ENCODE measurements at regions not wholly inside any gene's neighbourhood (a gene's known extent, or its start where the extent isn't known, plus 50 kb on each side); places are given as distances from the start of the nearest gene placed in this dataset.
"Not testable (repeated sequence)": the region's sequence is repeated elsewhere in the genome, so short reads cannot be mapped to it uniquely, and the experiment has no call there.

- DNase-seq (ENCODE audit: low read depth in 3 of 3) = no peak
Measured at GRCh38 chr20:39778431-39778830, 816.3 kb downstream of the DHX35 start.

DNA sequence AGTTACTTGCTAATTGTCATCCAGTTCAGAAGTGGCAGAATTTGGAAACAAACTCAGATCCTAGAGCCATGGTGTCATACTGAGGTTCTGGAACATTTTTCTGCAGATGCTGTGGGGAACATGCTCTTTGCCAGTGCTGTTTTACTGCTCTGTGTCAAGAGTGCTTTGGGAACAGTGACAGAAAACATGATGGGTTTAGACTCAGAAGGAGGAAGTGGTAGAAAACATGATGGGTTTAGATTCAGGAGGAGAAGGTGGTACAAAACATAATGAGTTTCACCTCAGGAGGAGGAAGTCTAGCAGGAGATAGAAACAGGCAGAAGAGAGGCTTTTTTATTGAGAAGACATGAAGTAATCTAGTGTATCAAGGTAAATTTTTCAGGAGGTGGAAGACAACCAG is 815.5 kb downstream of the DHX35 start:
- no peak for DNase-seq (ENCODE audit: low read depth in 3 of 3)

DNA sequence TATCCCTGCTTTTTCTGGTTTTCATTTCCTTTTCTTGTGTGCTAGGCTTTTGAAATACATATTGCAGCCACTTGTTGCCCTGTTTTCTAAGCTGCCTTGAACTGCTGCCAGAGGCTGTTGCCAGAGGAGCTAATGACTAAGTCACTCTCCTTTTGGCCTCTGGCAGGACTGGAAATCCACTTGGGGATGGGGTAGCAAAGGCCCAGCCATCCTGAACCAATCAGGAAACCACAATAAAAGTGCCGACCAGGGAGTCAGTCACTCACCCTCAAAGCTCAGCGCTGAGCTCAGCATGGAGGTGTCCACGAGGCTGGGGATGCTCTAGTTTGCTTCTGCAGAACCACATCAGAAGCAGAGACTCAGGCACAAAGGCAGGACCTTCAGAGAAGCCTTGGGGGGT is 813.0 kb downstream of the DHX35 start:
- DNase-seq (ENCODE audit: low read depth in 3 of 3) = no peak

GRCh38 chr20:39773380-39774000 is 811.3 kb downstream of the DHX35 start:
- no peak for DNase-seq (ENCODE audit: low read depth in 3 of 3)

DNA sequence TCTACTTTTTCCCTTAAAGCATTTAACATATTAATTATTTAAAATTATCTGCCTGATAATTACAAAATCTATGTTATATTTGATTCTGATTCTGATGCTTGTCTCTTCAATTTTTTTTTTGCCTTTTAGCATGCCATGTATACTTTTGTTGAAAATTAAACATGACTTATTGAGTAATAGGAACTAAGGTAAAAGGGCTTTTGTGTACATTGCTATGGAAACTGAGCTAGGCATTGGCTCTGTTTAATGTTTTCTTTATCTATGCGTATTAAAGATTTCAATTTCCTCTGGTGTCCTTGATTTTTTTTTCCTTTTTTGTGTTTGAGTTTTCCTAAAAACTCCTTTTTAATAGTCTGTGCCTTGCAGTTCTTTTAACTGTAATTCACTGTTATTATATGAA is 805.2 kb downstream of the DHX35 start:
- DNase-seq (ENCODE audit: low read depth in 3 of 3) = no peak

GRCh38 chr20:39766333-39766732 is 804.2 kb downstream of the DHX35 start:
- DNase-seq (ENCODE audit: low read depth in 3 of 3) = no peak

- DNase-seq (ENCODE audit: low read depth in 3 of 3) = no peak
Measured at GRCh38 chr20:39762716-39763115, 800.6 kb downstream of the DHX35 start.

GRCh38 chr20:39758876-39759275 is 796.7 kb downstream of the DHX35 start:
- DNase-seq (ENCODE audit: low read depth in 3 of 3) = no peak

- no peak for DNase-seq (ENCODE audit: low read depth in 3 of 3)
Measured at GRCh38 chr20:39756828-39757227, 794.7 kb downstream of the DHX35 start.

- no peak for DNase-seq (ENCODE audit: low read depth in 3 of 3)
Measured at GRCh38 chr20:39756369-39756768, 794.2 kb downstream of the DHX35 start.

DNA sequence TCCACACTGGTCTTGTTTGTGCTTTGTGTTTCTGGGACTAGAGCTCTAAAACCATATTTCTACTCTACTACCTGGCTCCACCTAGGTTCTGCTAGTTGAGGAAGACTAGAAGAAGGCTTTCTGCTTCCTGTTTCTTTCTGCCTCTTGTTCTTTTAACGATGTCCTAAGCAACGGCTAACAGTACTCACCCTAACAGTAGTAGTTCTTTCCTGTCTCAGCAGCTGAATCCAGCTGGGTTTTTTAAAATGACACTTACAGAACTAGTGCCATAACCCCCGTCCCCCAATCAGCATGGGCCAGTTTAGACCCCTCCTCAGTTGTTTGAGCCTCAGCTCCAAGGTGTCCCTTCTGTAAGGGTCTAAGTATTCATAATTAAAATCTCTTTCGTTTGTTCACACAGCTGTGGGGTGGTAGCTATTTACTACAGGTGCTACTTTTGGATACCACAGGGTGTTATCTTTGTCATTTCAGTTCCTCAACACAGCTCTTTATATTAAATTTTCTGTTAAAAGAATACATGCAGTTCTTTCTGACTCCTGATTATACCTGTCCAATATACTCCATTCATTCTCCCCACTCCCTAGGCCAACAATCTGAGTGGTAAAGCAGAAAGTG is 790.2 kb downstream of the DHX35 start:
- no peak for DNase-seq (ENCODE audit: low read depth in 3 of 3)

- no peak for DNase-seq (ENCODE audit: low read depth in 3 of 3)
Measured at GRCh38 chr20:39751557-39752137, 789.5 kb downstream of the DHX35 start.

- DNase-seq (ENCODE audit: low read depth in 3 of 3) = no peak
Measured at GRCh38 chr20:39745380-39745779, 783.2 kb downstream of the DHX35 start.

DNA sequence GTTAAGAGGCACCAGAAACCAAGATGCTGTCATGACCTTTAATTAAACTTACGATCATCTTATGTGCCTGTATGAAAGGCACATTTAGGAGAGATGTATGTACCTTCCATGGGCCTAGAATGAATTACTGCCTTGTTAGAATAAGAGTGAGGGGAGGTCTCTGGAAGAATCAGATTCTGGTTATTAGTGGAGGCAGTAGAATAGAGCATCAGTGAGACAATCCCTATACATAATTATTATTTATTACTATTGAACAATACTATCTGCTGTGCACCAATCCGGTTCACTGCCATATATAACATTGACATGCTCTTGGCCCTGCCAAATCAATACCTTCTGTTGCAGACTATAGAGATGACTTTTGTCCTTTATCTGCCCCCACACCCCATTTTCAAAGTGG is 776.5 kb downstream of the DHX35 start:
- no peak for DNase-seq (ENCODE audit: low read depth in 3 of 3)

DNA sequence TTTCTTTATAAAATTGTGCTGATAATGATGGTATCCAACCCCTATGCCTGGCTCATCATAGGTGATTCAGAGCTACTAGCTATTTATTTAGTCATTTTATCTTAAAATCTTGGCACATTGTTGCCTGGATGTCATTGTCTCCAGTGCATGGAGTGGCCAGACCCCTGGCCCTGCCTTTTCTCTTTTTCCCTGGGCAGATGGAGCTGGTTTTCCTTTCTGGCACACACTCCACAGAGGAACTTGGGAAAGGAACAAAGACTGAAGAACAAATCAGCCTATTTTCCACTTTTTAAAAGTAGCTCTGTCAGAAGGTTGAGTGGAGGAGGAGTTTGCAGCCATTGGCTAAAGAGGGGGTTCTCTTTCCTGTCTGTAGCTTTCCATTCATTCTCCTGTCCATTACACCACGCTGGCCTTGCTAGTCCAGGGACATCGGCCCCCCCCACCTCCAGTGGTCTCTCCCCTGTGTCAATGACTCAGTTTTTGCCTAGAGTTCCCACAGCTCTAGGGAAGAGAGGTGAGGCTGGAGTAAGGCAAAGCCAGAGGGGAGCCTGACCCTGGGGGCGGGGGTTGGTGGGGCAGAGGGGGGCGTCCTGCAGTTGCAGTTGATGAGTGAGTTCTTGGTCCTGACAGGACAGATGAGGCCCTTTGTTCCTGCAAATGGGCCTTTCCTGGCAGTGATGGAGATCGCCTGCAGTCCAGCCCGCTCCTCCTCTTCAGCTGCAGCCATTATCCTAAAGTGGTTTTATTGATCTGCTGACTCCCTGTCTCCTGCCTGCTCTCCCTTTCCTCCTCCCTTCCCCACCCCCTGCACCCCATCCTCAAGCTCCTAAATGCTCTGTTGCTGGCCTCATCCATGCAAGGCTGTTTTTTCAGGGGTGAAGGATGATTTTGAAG is 774.5 kb downstream of the DHX35 start:
- no peak for DNase-seq (ENCODE audit: low read depth in 3 of 3)

DNA sequence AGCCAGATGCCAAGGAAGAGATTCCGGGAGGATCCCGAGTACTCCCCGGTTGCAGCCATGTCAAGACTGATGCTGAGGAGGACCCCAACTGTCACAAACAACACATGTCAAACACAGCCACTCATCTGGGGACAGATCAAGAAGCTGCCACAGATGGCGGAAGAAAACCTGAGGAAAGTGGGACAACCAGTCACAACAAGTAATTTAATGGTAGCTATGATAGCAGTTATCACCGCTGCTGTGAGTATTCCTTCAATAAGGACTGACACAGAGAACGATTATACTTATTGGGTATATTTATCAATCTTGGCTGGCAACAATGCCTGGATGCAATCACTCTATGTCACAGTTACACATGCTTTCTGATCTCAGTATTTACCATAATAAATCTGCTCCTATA is 763.4 kb downstream of the DHX35 start:
- DNase-seq (ENCODE audit: low read depth in 3 of 3) = not testable (repeated sequence)

GRCh38 chr20:39719293-39719692 is 757.1 kb downstream of the DHX35 start:
- DNase-seq (ENCODE audit: low read depth in 3 of 3) = no peak

- DNase-seq (ENCODE audit: low read depth in 3 of 3) = no peak
Measured at GRCh38 chr20:39717936-39718335, 755.8 kb downstream of the DHX35 start.

- no peak for DNase-seq (ENCODE audit: low read depth in 3 of 3)
Measured at GRCh38 chr20:39716796-39717341, 754.7 kb downstream of the DHX35 start.

GRCh38 chr20:39713076-39713840 is 751.1 kb downstream of the DHX35 start:
- no peak for DNase-seq (ENCODE audit: low read depth in 3 of 3)

DNA sequence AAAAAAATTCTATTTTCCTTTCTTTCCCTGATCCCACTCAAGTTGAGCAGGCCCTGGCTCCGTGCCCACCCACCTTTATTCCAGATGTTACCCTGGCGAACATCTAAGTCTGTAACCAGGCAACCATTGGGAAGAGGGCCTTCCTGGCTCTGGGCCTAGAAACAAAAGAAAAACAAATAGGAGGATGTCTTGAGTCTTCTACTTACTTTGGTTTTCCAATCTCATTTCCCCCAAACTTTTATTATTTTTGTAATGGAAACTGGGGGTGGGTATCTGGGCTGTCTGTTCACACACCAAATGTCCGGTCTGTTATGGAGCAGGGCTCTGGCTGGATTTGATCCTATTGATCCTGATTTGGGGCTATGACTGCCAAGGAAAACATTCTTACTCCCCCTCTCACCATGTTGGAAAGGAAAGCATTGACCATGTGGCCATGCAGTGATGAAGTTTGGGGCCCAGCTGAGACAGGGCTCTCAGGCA is 744.1 kb downstream of the DHX35 start:
- no peak for DNase-seq (ENCODE audit: low read depth in 3 of 3)

Measured in stimulated activated CD4-positive, alpha-beta T cell treated with anti-CD3 and anti-CD28 coated beads, TNF-alpha, amount 100 ng/mL, for 4 hours (primary cell).